GM19035 (cell line): ENCODE measurements at regions not wholly inside any gene's neighbourhood (a gene's known extent, or its start where the extent isn't known, plus 50 kb on each side); places are given as distances from the start of the nearest gene placed in this dataset.

Experiments
- ATAC-seq: cut with Tn5 transposase; IDR thresholded peaks from one replicate; pipeline ENCODE4 v1.9.1; 2021; ENCODE audit not compliant: unreplicated experiment

DNA sequence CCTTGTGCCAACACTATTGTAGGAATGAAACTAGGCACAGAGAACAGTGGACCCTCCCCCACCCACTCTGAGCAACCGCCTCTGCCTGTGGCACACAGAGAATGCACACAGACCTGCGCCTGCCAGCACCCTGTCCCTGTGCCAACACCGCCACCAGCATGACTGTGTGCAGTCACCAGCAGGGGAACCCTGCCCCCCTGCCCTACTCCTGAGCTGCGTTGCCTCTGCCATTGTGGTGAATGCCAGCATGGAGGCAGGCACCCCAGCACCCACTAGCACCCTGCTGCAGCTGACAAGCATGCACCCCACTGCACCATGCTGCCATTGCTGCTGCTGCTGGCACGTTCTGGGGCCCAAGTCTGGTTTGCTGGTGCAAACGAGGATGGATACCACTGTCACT is 94.4 kb upstream of the PRLR start:
- no peak for ATAC-seq

DNA sequence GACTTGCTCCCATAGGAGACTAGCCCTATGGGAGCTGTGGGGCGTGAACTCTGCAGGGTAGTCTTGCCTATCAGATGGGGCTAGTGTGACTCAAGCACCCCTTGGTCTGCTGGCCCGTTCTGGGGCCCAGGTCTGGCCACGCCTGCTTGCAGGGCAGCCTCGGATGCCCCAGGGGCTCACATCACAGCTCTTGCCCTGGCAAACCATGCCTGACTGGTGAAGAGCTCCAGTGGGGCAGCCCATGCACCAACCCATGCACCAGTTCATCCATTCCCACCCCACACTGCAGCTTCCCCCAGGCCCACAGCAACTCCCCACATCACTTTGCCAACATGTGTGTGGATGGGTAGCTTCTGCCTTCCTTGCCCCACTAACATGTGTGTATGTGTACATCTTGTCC is 93.9 kb upstream of the PRLR start:
- no peak for ATAC-seq

DNA sequence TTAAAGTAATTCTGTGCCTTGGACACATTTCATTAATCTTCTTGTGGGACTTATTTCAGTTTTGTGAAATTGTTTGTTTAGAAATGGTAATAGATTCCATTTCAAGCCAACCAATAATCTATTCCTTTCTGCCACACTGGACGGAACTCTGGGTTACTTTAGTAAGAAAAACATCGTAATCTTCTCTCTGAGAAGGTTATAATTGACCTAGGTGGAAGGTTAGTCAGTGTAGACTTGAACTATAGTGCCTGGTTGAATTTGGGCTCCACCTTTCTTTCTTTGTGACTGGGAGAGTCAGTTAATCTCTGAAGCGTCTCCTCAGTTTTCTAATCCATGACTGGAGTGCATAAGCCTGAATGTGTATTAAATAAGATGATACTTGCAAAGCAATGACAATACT is 89.7 kb upstream of the PRLR start:
- peak; percentile 15 for ATAC-seq

DNA sequence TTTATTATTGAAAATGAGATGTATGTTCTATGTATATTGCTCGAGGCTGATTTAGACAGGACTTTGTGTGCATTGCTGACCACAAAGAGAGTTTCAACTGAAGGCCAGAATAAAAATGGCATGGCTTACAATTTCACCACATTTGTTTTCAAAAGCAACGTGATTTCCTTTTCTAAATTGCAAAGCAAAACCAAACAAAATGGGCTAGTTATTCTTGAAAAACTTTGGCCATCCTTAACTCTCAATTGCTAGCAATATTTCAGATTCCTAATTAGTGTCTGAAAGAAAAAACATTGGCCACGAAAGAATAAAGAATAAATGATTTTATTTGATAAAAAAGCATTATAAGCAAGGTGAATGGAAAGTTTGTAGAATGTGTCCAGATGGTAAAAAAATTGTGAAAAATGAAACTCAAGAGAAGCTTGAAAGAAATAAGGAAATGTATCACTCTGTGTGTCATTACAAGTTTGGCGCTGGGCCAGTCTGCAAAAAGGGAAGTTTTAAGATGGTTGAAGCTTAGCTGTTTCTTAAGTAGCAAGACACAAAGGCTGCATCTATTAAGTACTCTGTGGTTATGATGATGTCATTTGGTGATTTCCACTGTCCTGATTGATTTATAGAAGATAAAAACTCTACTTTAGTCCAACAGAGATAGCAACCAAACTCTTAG is 89.2 kb upstream of the PRLR start:
- peak; percentile 97 for ATAC-seq

GRCh38 chr5:35317586-35317985 is 87.3 kb upstream of the PRLR start:
- ATAC-seq, result no peak

DNA sequence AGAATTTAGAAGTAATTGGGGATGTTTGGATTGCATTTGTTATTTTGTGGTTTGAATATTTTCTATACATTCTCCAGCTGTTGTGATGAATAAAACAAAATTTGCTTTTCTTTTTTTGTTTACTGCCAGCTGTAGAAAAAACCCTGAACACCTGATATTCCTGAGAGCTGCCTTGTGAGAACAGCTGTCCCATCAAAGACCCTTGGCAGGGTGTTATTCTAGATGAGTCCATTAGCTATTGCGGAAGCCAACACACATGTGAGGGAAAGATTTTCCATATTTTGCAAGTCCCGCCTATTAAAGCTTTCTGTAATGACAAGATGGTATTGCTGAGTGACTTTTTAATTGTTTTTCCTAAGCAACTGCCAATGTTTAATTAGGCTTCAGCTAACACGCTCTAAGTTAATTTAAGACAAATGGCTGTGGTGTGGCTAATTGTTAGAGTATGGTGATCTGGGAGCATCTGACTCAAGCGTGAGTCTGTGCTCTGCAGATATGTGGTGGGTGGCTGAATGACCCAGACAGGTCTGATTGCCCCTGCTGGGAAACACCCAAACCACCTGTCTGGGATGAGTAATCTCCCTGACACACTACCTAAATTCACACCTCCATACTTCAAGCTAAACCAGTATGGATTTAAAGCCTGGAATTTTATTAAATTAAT is 86.5 kb upstream of the PRLR start:
- ATAC-seq, result no peak

GRCh38 chr5:35313291-35313690 is 83.0 kb upstream of the PRLR start:
- ATAC-seq, result no peak

GRCh38 chr5:35312267-35312666 is 82.0 kb upstream of the PRLR start:
- no peak for ATAC-seq

- ATAC-seq, result no peak
Observed at GRCh38 chr5:35309365-35310130, 79.3 kb upstream of the PRLR start.

DNA sequence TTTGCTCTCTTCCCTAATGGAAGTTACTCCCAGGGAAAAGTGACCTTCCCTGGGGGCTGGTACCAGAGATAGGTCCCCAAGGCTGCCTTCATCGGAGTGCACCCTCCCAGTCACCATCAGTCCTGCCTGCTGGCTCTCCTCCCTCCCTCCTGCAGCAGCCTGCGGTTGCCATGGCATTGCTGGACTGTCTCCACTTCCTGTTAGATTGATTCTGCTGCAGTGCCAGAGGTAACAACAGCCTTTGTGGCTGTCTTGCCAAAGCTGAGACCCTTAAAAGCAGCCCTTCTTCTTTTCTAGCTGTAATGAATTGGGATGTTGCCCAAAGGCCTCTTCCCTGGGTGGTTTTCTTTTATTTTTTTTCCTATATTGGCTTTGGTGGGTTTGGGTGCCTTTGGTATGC is 78.1 kb upstream of the PRLR start:
- ATAC-seq, result peak; percentile 63

GRCh38 chr5:35306716-35307365 is 76.6 kb upstream of the PRLR start:
- ATAC-seq, result no peak

- ATAC-seq, result no peak
Observed at GRCh38 chr5:35305336-35306020, 75.2 kb upstream of the PRLR start.

DNA sequence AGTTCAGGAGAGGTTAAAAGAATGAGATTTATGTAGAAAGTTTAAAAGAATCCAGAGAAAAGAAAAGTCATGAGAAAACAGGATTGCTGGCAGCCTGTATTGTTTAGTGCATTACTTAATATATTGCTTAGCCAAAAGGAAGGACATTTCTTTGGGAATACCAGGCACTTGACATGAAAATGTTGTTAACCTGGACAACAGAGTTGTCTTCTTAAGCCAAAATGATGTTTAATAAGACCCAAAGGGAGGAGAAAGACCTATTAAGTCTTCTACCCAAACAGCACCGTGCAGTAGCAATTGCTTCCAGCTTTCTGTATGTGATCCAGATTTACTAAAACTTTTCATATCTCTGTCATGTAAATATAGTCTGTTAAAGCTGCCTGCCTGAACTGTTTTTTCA is 74.0 kb upstream of the PRLR start:
- ATAC-seq, result no peak

DNA sequence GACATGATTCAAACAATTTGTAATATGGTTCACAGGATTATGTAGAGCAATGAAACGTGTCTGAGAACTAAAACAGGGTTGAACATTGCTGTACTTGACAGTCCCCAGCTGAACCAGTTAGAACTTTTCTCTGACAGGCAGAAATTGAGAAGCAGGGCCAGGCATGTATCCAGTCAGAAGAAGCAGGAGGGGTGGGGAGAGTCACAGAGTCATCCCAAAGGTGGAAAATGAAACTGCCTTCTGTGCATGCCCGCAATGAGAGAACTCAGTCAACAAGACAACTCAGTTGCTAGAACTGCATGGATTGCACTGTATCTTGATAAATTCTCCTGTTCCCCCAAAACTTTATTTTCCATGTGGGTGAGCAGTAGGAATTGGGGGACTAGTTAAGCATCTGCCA is 72.9 kb upstream of the PRLR start:
- ATAC-seq, result peak; percentile 52

- ATAC-seq, result peak; percentile 90
Observed at GRCh38 chr5:35302544-35302943, 72.3 kb upstream of the PRLR start.

- no peak for ATAC-seq
Observed at GRCh38 chr5:35297755-35298154, 67.5 kb upstream of the PRLR start.

DNA sequence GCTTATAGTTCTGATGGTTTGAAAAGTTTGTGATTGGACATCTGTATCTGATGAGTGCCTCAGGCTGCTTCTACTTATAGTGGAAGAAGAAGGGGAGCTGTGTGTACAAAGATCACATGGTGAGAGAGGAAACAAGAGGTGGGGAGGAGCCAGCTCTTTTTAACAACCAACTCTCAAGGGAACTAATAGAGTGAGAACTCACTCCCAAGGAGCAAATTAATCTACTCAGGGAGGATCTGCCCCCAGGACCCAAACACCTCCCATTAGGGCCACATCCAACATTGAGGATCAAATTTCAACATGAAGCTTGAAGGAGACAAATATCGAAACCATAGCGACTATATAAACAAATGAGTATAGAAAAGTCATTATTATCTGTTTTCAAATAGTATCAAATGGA is 64.7 kb upstream of the PRLR start:
- ATAC-seq, result no peak

GRCh38 chr5:35294017-35294416 is 63.7 kb upstream of the PRLR start:
- ATAC-seq, result no peak

- ATAC-seq, result no peak
Observed at GRCh38 chr5:35285435-35285834, 55.1 kb upstream of the PRLR start.

DNA sequence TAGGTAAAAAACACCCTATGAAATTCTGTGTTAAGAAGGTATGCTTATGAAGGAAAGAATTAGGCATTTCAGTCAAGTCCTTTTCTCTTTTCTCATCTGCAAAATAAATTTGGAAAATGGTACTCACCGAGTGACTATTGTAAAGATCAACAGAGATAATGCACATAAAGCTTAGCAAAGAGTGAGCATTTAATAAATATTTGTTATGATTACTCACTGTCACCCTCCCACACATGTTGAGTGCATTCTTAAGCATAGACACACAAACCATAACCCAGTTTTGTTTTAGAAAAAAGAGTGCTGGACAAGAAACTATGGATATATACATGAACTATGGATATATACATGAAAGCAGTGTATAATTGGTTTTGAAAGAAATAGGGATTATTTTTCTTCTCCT is 54.7 kb upstream of the PRLR start:
- no peak for ATAC-seq

DNA sequence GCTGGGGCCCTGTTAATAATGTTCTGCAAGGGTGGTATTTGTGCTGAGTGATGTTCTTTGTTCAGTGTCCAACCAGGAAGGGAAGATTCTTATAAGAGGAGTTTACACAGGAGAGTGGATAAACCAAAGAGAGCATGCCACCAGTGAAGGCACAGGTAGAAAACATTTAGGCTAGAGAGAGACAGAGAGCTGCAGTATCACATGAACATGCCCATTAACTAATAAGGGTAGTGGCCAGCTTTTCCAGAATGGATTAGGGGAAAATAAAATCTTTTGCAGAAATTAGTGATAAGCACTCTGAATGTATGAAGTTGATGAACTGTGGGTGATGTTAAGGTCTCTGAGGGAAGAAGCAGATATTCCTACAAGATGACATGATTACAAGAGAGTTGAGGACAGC is 54.1 kb upstream of the PRLR start:
- no peak for ATAC-seq
